Activated naive CD8-positive, alpha-beta T cell treated with anti-CD3 and anti-CD28 coated beads, Interleukin-2, amount 10 ng/mL, durations not matched to agents 7 days and 5 days (primary cell): ENCODE measurements at regions not wholly inside any gene's neighbourhood (a gene's known extent, or its start where the extent isn't known, plus 50 kb on each side); places are given as distances from the start of the nearest gene placed in this dataset. TPM values are rescaled to one million over a fixed set of nuclear protein-coding genes. Genes with fewer than 3 reads are reported as not detected.
A peak's percentile ranks its signal among the peaks of the same experiment; 100 is the strongest.

Source experiments
- ATAC-seq: fragments of 150-1000 bp; cut with Tn5 transposase; one replicate; pipeline ENCODE4 v1.10.0; 2021; ENCODE audit warnings: low read depth, moderate library complexity
- POLR2A ChIA-PET: fragments of 350-600 bp; sonication (Branson Sonifier 250); formaldehyde crosslinking; loops from one replicate; lab custom pipeline; 2021; ENCODE audit warnings: antibody characterized with exemption; lab: Charles Lee
- DNase-seq: peaks from one replicate; pipeline ENCODE4 v3.0.0; 2021
- H3K27ac Mint-ChIP-seq: one replicate; pipeline ENCODE4 v1.8.0; 2022; ENCODE audit warnings: mild to moderate bottlenecking, mixed read lengths
- H3K27me3 Mint-ChIP-seq: one replicate; pipeline ENCODE4 v1.8.0; 2022; ENCODE audit warnings: mild to moderate bottlenecking, moderate library complexity, mixed read lengths
- H3K36me3 Mint-ChIP-seq: one replicate; pipeline ENCODE4 v1.8.0; 2021; ENCODE audit warnings: mild to moderate bottlenecking, mixed read lengths
- H3K4me1 Mint-ChIP-seq: one replicate; pipeline ENCODE4 v1.8.0; 2021; ENCODE audit warnings: mixed read lengths
- H3K4me3 Mint-ChIP-seq: one replicate; pipeline ENCODE4 v1.8.0; 2022; ENCODE audit warnings: mild to moderate bottlenecking, moderate library complexity, mixed read lengths
- H3K9me3 Mint-ChIP-seq: one replicate; pipeline ENCODE4 v1.8.0; 2021; ENCODE audit warnings: mixed read lengths
- microRNA-seq: library from miRNA; unstranded; fragments of <30 nt; microRNA quantifications from one replicate; pipeline ENCODE4 v1.2.0, GENCODE V29; 2022

- ATAC-seq (no peak), DNase-seq (no peak)
- Mint-ChIP-seq H3K4me1 (no peaks in the 10 kb centered on the region), H3K27me3 (peaks cover 4% of the 10 kb centered on the region), H3K27ac (no peak overlapping the region), H3K4me3 (no peak overlapping the region), H3K36me3 (peaks cover 2% of the 10 kb centered on the region), H3K9me3 (peaks cover 3% of the 10 kb centered on the region)
- POLR2A ChIA-PET = no interaction called here
Measured at GRCh38 chr22:47231759-47232158, 469.3 kb downstream of the TBC1D22A start.

GRCh38 chr22:47230741-47231140, 468.3 kb downstream of the TBC1D22A start:
- Mint-ChIP-seq H3K27ac (no peak overlapping the region), H3K4me3 (no peak overlapping the region), H3K27me3 (peaks cover 4% of the 10 kb centered on the region), H3K36me3 (peaks cover 2% of the 10 kb centered on the region), H3K9me3 (peaks cover 3% of the 10 kb centered on the region), H3K4me1 (no peaks in the 10 kb centered on the region)
- POLR2A ChIA-PET = no interaction called here
- DNase-seq (no peak), ATAC-seq (no peak)

DNA sequence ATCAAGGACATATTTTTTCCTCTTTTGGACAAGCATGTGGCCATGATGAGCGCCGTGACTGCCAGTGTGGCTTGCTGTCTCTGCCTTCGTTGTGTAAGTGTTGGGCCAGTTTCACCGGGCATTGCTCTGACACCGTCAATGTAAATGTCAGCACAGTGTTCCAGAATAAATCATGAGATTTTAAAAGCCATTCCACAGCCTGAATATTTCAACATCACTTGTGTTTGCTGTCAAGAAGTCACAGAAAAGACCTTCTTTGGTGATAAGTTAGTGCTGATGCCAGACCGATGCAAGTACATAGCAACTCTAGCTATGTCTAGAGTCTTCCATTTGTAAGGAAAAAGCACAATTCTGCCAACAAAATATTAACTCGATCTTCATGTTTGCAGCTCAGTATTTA, 467.8 kb downstream of the TBC1D22A start:
- H3K9me3 Mint-ChIP-seq = peaks cover 3% of the 10 kb centered on the region
- H3K4me3 Mint-ChIP-seq = no peak overlapping the region
- peaks cover 4% of the 10 kb centered on the region for H3K27me3 Mint-ChIP-seq
- POLR2A ChIA-PET = no interaction called here
- peaks cover 2% of the 10 kb centered on the region for H3K36me3 Mint-ChIP-seq
- ATAC-seq (no peak), DNase-seq (no peak)
- no peaks in the 10 kb centered on the region for H3K4me1 Mint-ChIP-seq
- H3K27ac Mint-ChIP-seq = no peak overlapping the region

DNA sequence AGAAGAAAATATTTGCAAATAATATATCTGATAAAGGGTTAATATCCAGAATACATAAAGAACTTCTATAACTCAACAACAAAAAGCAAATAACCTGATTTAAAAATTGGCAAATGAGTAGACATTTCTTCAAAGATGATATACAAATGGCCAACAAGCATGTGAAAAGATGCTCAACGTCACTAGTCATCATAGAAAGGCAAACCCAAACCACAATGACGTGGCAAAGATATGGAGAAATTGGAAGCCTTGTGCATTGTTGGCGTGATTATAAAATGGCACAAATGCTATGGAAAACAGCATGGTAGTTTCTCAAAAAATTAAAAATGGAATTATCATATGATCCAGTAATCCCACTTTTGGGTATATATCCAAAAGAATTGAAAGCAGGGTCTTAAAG, 466.3 kb downstream of the TBC1D22A start:
- Mint-ChIP-seq H3K9me3 (peaks cover 3% of the 10 kb centered on the region), H3K27ac (no peak overlapping the region), H3K4me3 (no peak overlapping the region), H3K4me1 (no peaks in the 10 kb centered on the region), H3K27me3 (peaks cover 4% of the 10 kb centered on the region), H3K36me3 (peaks cover 2% of the 10 kb centered on the region)
- POLR2A ChIA-PET = no interaction called here
- DNase-seq (no peak), ATAC-seq (no peak)

- Mint-ChIP-seq H3K36me3 (no peaks in the 10 kb centered on the region), H3K27ac (no peak overlapping the region), H3K27me3 (peaks cover 4% of the 10 kb centered on the region), H3K4me1 (no peaks in the 10 kb centered on the region), H3K4me3 (no peak overlapping the region), H3K9me3 (no peaks in the 10 kb centered on the region)
- POLR2A ChIA-PET = no interaction called here
- ATAC-seq = no peak
- no peak for DNase-seq
Measured at GRCh38 chr22:47225931-47226633, 463.6 kb downstream of the TBC1D22A start.

- Mint-ChIP-seq H3K27me3 (peaks cover 4% of the 10 kb centered on the region), H3K36me3 (no peaks in the 10 kb centered on the region), H3K4me1 (no peaks in the 10 kb centered on the region), H3K27ac (no peak overlapping the region), H3K4me3 (no peak overlapping the region), H3K9me3 (no peaks in the 10 kb centered on the region)
- DNase-seq (no peak), ATAC-seq (no peak)
- POLR2A ChIA-PET = no interaction called here
Measured at GRCh38 chr22:47225080-47225930, 462.9 kb downstream of the TBC1D22A start.

Small RNAs in the stretch of these regions (microRNA-seq; reads per million reads assigned to microRNA genes)
- gene MIR3201 = not detected
- gene MIR3667 = 7.7 reads per million, percentile 6 among the genes with 10 or more reads in this experiment
- gene MIR4535 = not detected
